ENCODE measurements at regions not wholly inside any gene's neighbourhood (a gene's known extent, or its start where the extent isn't known, plus 50 kb on each side); places are given as distances from the start of the nearest gene placed in this dataset.

- no peak for DNase-seq
Observed at GRCh38 chr2:103734911-103735310, 973.1 kb downstream of the TMEM182 start.

- no peak for DNase-seq
Observed at GRCh38 chr2:103738108-103738507, 976.3 kb downstream of the TMEM182 start.

GRCh38 chr2:103738606-103739005 lies 976.8 kb downstream of the TMEM182 start:
- DNase-seq = no peak

GRCh38 chr2:103739186-103739585 lies 977.4 kb downstream of the TMEM182 start:
- DNase-seq = no peak

- DNase-seq = no peak
Observed at GRCh38 chr2:103739921-103740320, 978.1 kb downstream of the TMEM182 start.

- no peak for DNase-seq
Observed at GRCh38 chr2:103740631-103741030, 978.8 kb downstream of the TMEM182 start.

GRCh38 chr2:103743195-103743594 lies 981.4 kb downstream of the TMEM182 start:
- no peak for DNase-seq

- no peak for DNase-seq
Observed at GRCh38 chr2:103754530-103754929, 992.7 kb downstream of the TMEM182 start.

GRCh38 chr2:103773884-103774283 lies 1012.1 kb downstream of the TMEM182 start:
- DNase-seq = no peak

- DNase-seq = no peak
Observed at GRCh38 chr2:103780088-103780702, 1018.4 kb downstream of the TMEM182 start.

- no peak for DNase-seq
Observed at GRCh38 chr2:103781313-103781712, 1019.5 kb downstream of the TMEM182 start.

GRCh38 chr2:103784261-103784660 lies 1022.4 kb downstream of the TMEM182 start:
- DNase-seq = no peak

- no peak for DNase-seq
Observed at GRCh38 chr2:103785432-103785831, 1023.6 kb downstream of the TMEM182 start.

- no peak for DNase-seq
Observed at GRCh38 chr2:103785956-103786355, 1024.1 kb downstream of the TMEM182 start.

GRCh38 chr2:103788389-103788788 lies 1026.6 kb downstream of the TMEM182 start:
- DNase-seq = no peak

- no peak for DNase-seq
Observed at GRCh38 chr2:103788951-103789350, 1027.1 kb downstream of the TMEM182 start.

- DNase-seq = peak; percentile 83
Observed at GRCh38 chr2:103789381-103790095, 1027.7 kb downstream of the TMEM182 start.

- no peak for DNase-seq
Observed at GRCh38 chr2:103792042-103792441, 1030.2 kb downstream of the TMEM182 start.

GRCh38 chr2:103798291-103798690 lies 1036.5 kb downstream of the TMEM182 start:
- no peak for DNase-seq

- DNase-seq = no peak
Observed at GRCh38 chr2:103804013-103804412, 1042.2 kb downstream of the TMEM182 start.

GRCh38 chr2:103805746-103806145 lies 1043.9 kb downstream of the TMEM182 start:
- no peak for DNase-seq

- no peak for DNase-seq
Observed at GRCh38 chr2:103808814-103809213, 1045.1 kb upstream of the POU3F3 start.

- DNase-seq = no peak
Observed at GRCh38 chr2:103809415-103809814, 1044.5 kb upstream of the POU3F3 start.

GRCh38 chr2:103809941-103810441 lies 1043.9 kb upstream of the POU3F3 start:
- no peak for DNase-seq

GRCh38 chr2:103810875-103811274 lies 1043.0 kb upstream of the POU3F3 start:
- no peak for DNase-seq
